H9 (cell line): ENCODE measurements at regions not wholly inside any gene's neighbourhood (a gene's known extent, or its start where the extent isn't known, plus 50 kb on each side); places are given as distances from the start of the nearest gene placed in this dataset.

Experiments
- DNase-seq: peaks from one replicate; pipeline ENCODE4 v3.0.0-alpha.2; 2017
- H2AFZ ChIP-seq: one replicate; pipeline ENCODE4 v1.6.1; 2013; ENCODE audit warnings: mild to moderate bottlenecking, low read length, control low read depth, moderate library complexity
- H2AK5ac ChIP-seq: 2 replicates; pipeline ENCODE4 v1.6.1; 2013; ENCODE audit warnings: low read length, control low read depth, mixed read lengths; ENCODE audit not compliant: insufficient read length
- H2BK120ac ChIP-seq: one replicate; pipeline ENCODE4 v1.6.1; 2013; ENCODE audit warnings: low read depth, mild to moderate bottlenecking, low read length, control low read depth, inconsistent platforms; ENCODE audit not compliant: poor library complexity, severe bottlenecking
- H2BK12ac ChIP-seq: 2 replicates; pipeline ENCODE4 v1.6.1; 2013; ENCODE audit warnings: low read length, control low read depth, mixed read lengths, low read depth; ENCODE audit not compliant: insufficient read length
- H2BK15ac ChIP-seq: 2 replicates; pipeline ENCODE4 v1.6.1; 2013; ENCODE audit warnings: low read depth, low read length, control low read depth
- H2BK20ac ChIP-seq: one replicate; pipeline ENCODE4 v1.6.1; 2013; ENCODE audit warnings: low read depth, mild to moderate bottlenecking, low read length, control low read depth, inconsistent platforms; ENCODE audit not compliant: poor library complexity, severe bottlenecking
- H2BK5ac ChIP-seq: 2 replicates; pipeline ENCODE4 v1.6.1; 2013; ENCODE audit warnings: low read length, control low read depth, mixed read lengths; ENCODE audit not compliant: insufficient read length
- H3K14ac ChIP-seq: 2 replicates; pipeline ENCODE4 v1.6.1; 2013; ENCODE audit warnings: low read length, control low read depth; ENCODE audit not compliant: insufficient read depth
- H3K18ac ChIP-seq: 2 replicates; pipeline ENCODE4 v1.6.1; 2013; ENCODE audit warnings: low read depth, mild to moderate bottlenecking, mixed read lengths, low read length, control low read depth; ENCODE audit not compliant: insufficient read length
- H3K23ac ChIP-seq: 2 replicates; pipeline ENCODE4 v1.6.1; 2013; ENCODE audit warnings: low read length, control low read depth, mixed read lengths, low read depth; ENCODE audit not compliant: insufficient read length
- H3K23me2 ChIP-seq: 2 replicates; pipeline ENCODE4 v1.6.1; 2013; ENCODE audit warnings: low read depth, mild to moderate bottlenecking, mixed read lengths, low read length, control low read depth; ENCODE audit not compliant: insufficient read length, poor library complexity, severe bottlenecking
- H3K27ac ChIP-seq: 2 replicates; pipeline ENCODE4 v1.5.1; 2013; ENCODE audit warnings: low read length, control low read depth, mixed read lengths, low read depth; ENCODE audit not compliant: insufficient read length
- H3K27me3 ChIP-seq: 2 replicates; pipeline ENCODE4 v1.6.1; 2013; ENCODE audit warnings: low read length, control low read depth, inconsistent platforms; ENCODE audit not compliant: insufficient read depth
- H3K4ac ChIP-seq: 2 replicates; pipeline ENCODE4 v1.6.1; 2013; ENCODE audit warnings: low read depth, mild to moderate bottlenecking, control low read depth, inconsistent platforms, low read length, moderate library complexity
- H3K4me1 ChIP-seq: 2 replicates; pipeline ENCODE4 v1.6.1; 2013; ENCODE audit warnings: low read length, control low read depth, inconsistent platforms; ENCODE audit not compliant: insufficient read depth
- H3K4me2 ChIP-seq: 2 replicates; pipeline ENCODE4 v1.6.1; 2013; ENCODE audit warnings: low read length, control low read depth, mixed read lengths; ENCODE audit not compliant: insufficient read length, insufficient read depth
- H3K56ac ChIP-seq: 2 replicates; pipeline ENCODE4 v1.6.1; 2013; ENCODE audit warnings: low read depth, mild to moderate bottlenecking, mixed read lengths, low read length, control low read depth; ENCODE audit not compliant: insufficient read length
- H3K79me1 ChIP-seq: 2 replicates; pipeline ENCODE4 v1.6.1; 2013; ENCODE audit warnings: low read depth, mild to moderate bottlenecking, moderate library complexity, low read length, control low read depth, inconsistent platforms; ENCODE audit not compliant: insufficient read depth, poor library complexity, severe bottlenecking
- H3K79me2 ChIP-seq: 2 replicates; pipeline ENCODE4 v1.6.1; 2013; ENCODE audit warnings: low read length, control low read depth, inconsistent platforms; ENCODE audit not compliant: insufficient read depth
- H3K9ac ChIP-seq: 2 replicates; pipeline ENCODE4 v1.6.1; 2013; ENCODE audit warnings: low read length, control low read depth, mixed read lengths; ENCODE audit not compliant: insufficient read length; ENCODE audit errors: extremely low read depth
- H3K9me3 ChIP-seq: one replicate; pipeline ENCODE4 v1.6.1; 2013; ENCODE audit warnings: low read depth, low read length, inconsistent platforms; ENCODE audit not compliant: control insufficient read depth
- H3T11ph ChIP-seq: one replicate; pipeline ENCODE4 v1.6.1; 2013; ENCODE audit warnings: mild to moderate bottlenecking, low read length, control low read depth, inconsistent platforms
- H4K20me1 ChIP-seq: one replicate; pipeline ENCODE4 v1.6.1; 2013; ENCODE audit not compliant: control insufficient read depth, insufficient read length, insufficient read depth
- H4K5ac ChIP-seq: 2 replicates; pipeline ENCODE4 v1.6.1; 2013; ENCODE audit warnings: low read depth, mild to moderate bottlenecking, mixed read lengths, low read length, control low read depth; ENCODE audit not compliant: insufficient read length
- H4K8ac ChIP-seq: replicated peaks from 2 replicates; pipeline ENCODE4 v1.6.1; 2013; ENCODE audit warnings: low read length, control low read depth, mixed read lengths, low read depth; ENCODE audit not compliant: insufficient read length
- H4K91ac ChIP-seq: 2 replicates; pipeline ENCODE4 v1.6.1; 2013; ENCODE audit warnings: low read depth, mild to moderate bottlenecking, moderate library complexity, mixed read lengths, low read length, control low read depth; ENCODE audit not compliant: insufficient read length
- H3K27ac Mint-ChIP-seq, 3 experiments: 2 replicates in 2 of 3; 3 replicates in 1 of 3; pipeline ENCODE4 v1.8.0; 2020 to 2021; ENCODE audit warnings: mixed read lengths in 3 of 3, mild to moderate bottlenecking in 1 of 3, moderate library complexity in 1 of 3
- H3K27me3 Mint-ChIP-seq: 2 replicates; pipeline ENCODE4 v1.8.0; 2021; ENCODE audit warnings: low read depth, mild to moderate bottlenecking, moderate library complexity, mixed read lengths
- H3K36me3 Mint-ChIP-seq, 3 experiments: 2 replicates in 2 of 3; 3 replicates in 1 of 3; pipeline ENCODE4 v1.8.0; 2020 to 2021; ENCODE audit warnings: low read depth in 3 of 3, mixed read lengths in 3 of 3; ENCODE audit not compliant: insufficient read depth in 1 of 3
- H3K4me1 Mint-ChIP-seq, 2 experiments: 2 replicates each; pipeline ENCODE4 v1.8.0; 2020; ENCODE audit warnings: mixed read lengths in 2 of 2
- H3K4me3 Mint-ChIP-seq, 2 experiments: 2 replicates in 1 of 2; 3 replicates in 1 of 2; pipeline ENCODE4 v1.8.0; 2020 to 2021; ENCODE audit warnings: mild to moderate bottlenecking in 2 of 2, mixed read lengths in 2 of 2, moderate library complexity in 1 of 2
- H3K9me3 Mint-ChIP-seq, 2 experiments: 2 replicates in 1 of 2; 3 replicates in 1 of 2; pipeline ENCODE4 v1.8.0; 2020; ENCODE audit warnings: mild to moderate bottlenecking in 2 of 2, mixed read lengths in 2 of 2, moderate library complexity in 1 of 2
- WGBS: extraction: QIAGEN DNeasy Blood & Tissue Kit; methylation state at CpG from one replicate; pipeline ENCODE4 v1.1.7; 2013; ENCODE audit warnings: missing lambda C conversion rate, low lambda C conversion rate, mixed read lengths; ENCODE audit not compliant: insufficient read length; ENCODE audit errors: extremely low coverage; 5-methylcytosine and 5-hydroxymethylcytosine counted together
- TF ChIP-seq, protein P1 (sequence below): fragments of 200-600 bp; sonication (generic); conservative IDR thresholded peaks from 3 replicates; pipeline ENCODE4 v1.8.0; 2021; ENCODE audit warnings: antibody characterized with exemption, mild to moderate bottlenecking

GRCh38 chr13:78323848-78324247, 279.5 kb downstream of the POU4F1 start:
- Mint-ChIP-seq H3K9me3 (no peaks in the 10 kb centered on the region), H3K4me3 (no peak overlapping the region), H3K4me1 (0 out of 4 replicates have a peak, but pooled peaks cover 0 to 4% of the 10 kb centered on the region in 2 experiments), H3K36me3 (no peaks in the 10 kb centered on the region), H3K27me3 (peaks cover 3% of the 10 kb centered on the region; the same call in 1 of the 2 replicates), H3K27ac (no peak overlapping the region)
- DNase-seq: no peak
- Histone ChIP-seq H3K18ac (no peak overlapping the region), H3K56ac (no peak overlapping the region), H3K14ac (no peak overlapping the region), H3K23me2 (no peaks in the 10 kb centered on the region), H3K9me3 (no peaks in the 10 kb centered on the region), H2BK12ac (no peak overlapping the region), H3T11ph (no peak overlapping the region), H3K23ac (no peak overlapping the region), H4K20me1 (no peaks in the 10 kb centered on the region), H4K91ac (no peak overlapping the region), H2BK15ac (no peak overlapping the region), H3K79me1 (no peaks in the 10 kb centered on the region), H3K27me3 (no peaks in the 10 kb centered on the region), H2AFZ (no peak overlapping the region), H3K4ac (no peak overlapping the region), H2BK5ac (no peak overlapping the region), H3K4me2 (no peak overlapping the region), H2BK120ac (no peak overlapping the region), H2BK20ac (no peak overlapping the region), H3K27ac (no peak overlapping the region), H3K9ac (no peak overlapping the region), H2AK5ac (no peak overlapping the region), H4K8ac (no peak overlapping the region), H3K4me1 (no peaks in the 10 kb centered on the region), H4K5ac (no peak overlapping the region), H3K79me2 (no peaks in the 10 kb centered on the region)
- no CpG with 5 or more reads among the region's 2 CpGs for WGBS
- TF ChIP-seq, protein P1, sequence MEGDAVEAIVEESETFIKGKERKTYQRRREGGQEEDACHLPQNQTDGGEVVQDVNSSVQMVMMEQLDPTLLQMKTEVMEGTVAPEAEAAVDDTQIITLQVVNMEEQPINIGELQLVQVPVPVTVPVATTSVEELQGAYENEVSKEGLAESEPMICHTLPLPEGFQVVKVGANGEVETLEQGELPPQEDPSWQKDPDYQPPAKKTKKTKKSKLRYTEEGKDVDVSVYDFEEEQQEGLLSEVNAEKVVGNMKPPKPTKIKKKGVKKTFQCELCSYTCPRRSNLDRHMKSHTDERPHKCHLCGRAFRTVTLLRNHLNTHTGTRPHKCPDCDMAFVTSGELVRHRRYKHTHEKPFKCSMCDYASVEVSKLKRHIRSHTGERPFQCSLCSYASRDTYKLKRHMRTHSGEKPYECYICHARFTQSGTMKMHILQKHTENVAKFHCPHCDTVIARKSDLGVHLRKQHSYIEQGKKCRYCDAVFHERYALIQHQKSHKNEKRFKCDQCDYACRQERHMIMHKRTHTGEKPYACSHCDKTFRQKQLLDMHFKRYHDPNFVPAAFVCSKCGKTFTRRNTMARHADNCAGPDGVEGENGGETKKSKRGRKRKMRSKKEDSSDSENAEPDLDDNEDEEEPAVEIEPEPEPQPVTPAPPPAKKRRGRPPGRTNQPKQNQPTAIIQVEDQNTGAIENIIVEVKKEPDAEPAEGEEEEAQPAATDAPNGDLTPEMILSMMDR: no peak
